ENCODE measurements at regions not wholly inside any gene's neighbourhood (a gene's known extent, or its start where the extent isn't known, plus 50 kb on each side); places are given as distances from the start of the nearest gene placed in this dataset.

DNA sequence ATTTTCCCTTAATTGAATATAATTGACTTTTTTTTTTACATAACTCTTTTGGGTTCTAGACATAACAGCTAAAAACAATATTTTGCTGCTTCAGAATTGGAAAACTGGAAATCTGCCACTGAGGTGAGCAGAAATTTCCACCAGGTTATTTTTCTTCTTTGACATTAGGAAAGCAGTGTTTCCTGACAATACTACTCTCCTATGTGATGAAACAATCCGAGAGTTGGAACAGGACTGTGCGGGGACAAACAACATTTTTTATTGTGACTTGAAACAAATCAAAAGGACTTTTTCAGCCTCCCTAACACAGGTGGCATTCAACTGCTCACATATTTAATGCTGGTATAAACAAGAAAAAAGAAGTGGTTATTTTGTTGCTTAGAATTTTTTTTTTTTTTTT lies 237.2 kb downstream of the RNF152 start:
- Histone ChIP-seq H3K4me2 (ENCODE audit: low read length) (no peak overlapping the region), H3K27me3 (ENCODE audit: insufficient read depth, low read length, poor library complexity) (no peaks in the 10 kb centered on the region), H3K23ac (ENCODE audit: low read length) (no peak overlapping the region), H3K4ac (ENCODE audit: low read depth, low read length) (no peak overlapping the region), H4K8ac (ENCODE audit: low read depth, low read length) (no peak overlapping the region), H3K79me1 (ENCODE audit: low read length) (no peaks in the 10 kb centered on the region), H3K27ac (ENCODE audit: low read depth, low read length) (no peak overlapping the region), H3K36me3 (ENCODE audit: control insufficient read depth, insufficient read depth, low read length) (no peaks in the 10 kb centered on the region), H3K9ac (ENCODE audit: low read length) (no peak overlapping the region), H4K5ac (ENCODE audit: low read length) (no peak overlapping the region), H3K4me1 (ENCODE audit: control insufficient read depth, low read depth, low read length) (peaks cover 5% of the 10 kb centered on the region), H3K4me3 (ENCODE audit: low read length) (no peak overlapping the region), H2AK5ac (ENCODE audit: low read length) (no peak overlapping the region), H3K18ac (ENCODE audit: low read length) (no peak overlapping the region), H3K56ac (ENCODE audit: low read length) (no peak overlapping the region), H3K79me2 (ENCODE audit: control insufficient read depth, insufficient read depth, low read length) (no peaks in the 10 kb centered on the region), H2BK15ac (replicated peaks; ENCODE audit: low read depth) (no peak overlapping the region), H2BK120ac (ENCODE audit: low read depth, low read length) (no peak overlapping the region), H2BK5ac (ENCODE audit: low read length) (no peak overlapping the region)
- DNase-seq, result no peak
- no CpG with 5 or more reads among the region's 2 CpGs for WGBS (ENCODE audit: extremely low coverage, insufficient coverage, low lambda C conversion rate)

DNA sequence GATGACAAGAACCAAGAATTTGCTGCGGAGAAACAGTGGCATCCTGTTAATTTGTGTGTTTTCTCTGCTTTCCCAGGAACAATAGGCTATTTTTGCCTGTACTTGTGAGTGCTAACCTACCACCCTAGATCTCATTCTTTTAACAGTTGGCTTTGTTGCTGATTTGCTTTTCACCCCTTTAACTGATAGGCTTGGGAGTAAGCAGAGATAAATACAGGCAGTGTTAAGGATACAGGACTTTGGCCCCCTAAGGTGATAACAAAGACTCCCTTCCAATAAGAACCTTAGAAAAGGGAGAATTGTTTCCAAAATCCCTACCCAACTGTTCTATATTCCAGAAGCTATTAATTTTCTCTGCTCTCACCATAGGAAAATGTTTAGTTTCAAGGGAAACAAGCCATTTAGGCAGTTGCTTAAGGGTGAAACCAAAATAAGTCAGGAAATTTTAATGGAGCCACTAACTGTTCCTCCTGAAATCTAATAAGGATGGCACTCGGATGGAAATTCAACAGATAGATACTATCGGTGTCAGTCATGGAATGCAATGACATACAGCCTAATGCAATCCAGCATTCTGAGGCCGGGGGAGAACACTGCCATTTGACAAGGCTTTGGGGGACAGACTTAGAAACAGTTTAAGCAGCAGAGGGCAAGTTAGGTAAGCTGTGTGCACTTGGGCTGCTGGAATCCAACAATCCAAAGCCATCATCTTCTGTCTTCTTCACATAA lies 238.8 kb downstream of the RNF152 start:
- no peak overlapping the region for H3K4me2 ChIP-seq (ENCODE audit: low read length)
- H3K79me1 ChIP-seq (ENCODE audit: low read length), result no peaks in the 10 kb centered on the region
- no peak overlapping the region for H2BK120ac ChIP-seq (ENCODE audit: low read depth, low read length)
- no peak overlapping the region for H2AK5ac ChIP-seq (ENCODE audit: low read length)
- no peak overlapping the region for H2BK15ac ChIP-seq (replicated peaks; ENCODE audit: low read depth)
- no CpG with 5 or more reads among the region's 4 CpGs for WGBS (ENCODE audit: extremely low coverage, insufficient coverage, low lambda C conversion rate)
- H3K36me3 ChIP-seq (ENCODE audit: control insufficient read depth, insufficient read depth, low read length), result no peaks in the 10 kb centered on the region
- H3K18ac ChIP-seq (ENCODE audit: low read length), result peak overlapping the region; percentile 76
- no peak overlapping the region for H4K5ac ChIP-seq (ENCODE audit: low read length)
- no peak overlapping the region for H4K8ac ChIP-seq (ENCODE audit: low read depth, low read length)
- H3K27me3 ChIP-seq (ENCODE audit: insufficient read depth, low read length, poor library complexity), result no peaks in the 10 kb centered on the region
- DNase-seq, result peak; percentile 91
- peak overlapping the region; percentile 73 for H2BK5ac ChIP-seq (ENCODE audit: low read length)
- no peak overlapping the region for H3K56ac ChIP-seq (ENCODE audit: low read length)
- H3K4me1 ChIP-seq (ENCODE audit: control insufficient read depth, low read depth, low read length), result peaks cover 5% of the 10 kb centered on the region
- H3K27ac ChIP-seq (ENCODE audit: low read depth, low read length), result peak overlapping the region; percentile 38
- no peak overlapping the region for H3K23ac ChIP-seq (ENCODE audit: low read length)
- H3K4ac ChIP-seq (ENCODE audit: low read depth, low read length), result peak overlapping the region; percentile 26
- no peak overlapping the region for H3K9ac ChIP-seq (ENCODE audit: low read length)
- no peaks in the 10 kb centered on the region for H3K79me2 ChIP-seq (ENCODE audit: control insufficient read depth, insufficient read depth, low read length)
- no peak overlapping the region for H3K4me3 ChIP-seq (ENCODE audit: low read length)

DNA sequence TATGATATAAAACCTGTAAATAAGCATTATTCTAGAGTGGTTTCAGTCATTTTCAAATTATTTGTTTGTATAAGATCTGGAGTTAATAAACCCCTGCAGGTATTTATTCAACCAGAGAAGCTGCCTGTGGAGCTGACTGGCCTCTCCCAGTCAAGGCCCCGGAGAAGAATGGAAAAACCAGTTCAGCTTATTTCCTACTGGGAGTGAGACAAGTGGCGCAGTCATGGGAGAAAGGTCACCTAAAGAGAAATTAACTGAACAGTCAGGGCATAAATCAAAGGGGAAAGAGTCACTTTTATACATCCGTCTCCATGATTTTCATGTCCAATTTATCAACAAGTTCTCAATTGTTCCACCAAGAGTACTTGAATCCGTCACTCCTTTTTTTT lies 240.9 kb downstream of the RNF152 start:
- Histone ChIP-seq H3K36me3 (ENCODE audit: control insufficient read depth, insufficient read depth, low read length) (no peaks in the 10 kb centered on the region), H3K4me2 (ENCODE audit: low read length) (no peak overlapping the region), H3K56ac (ENCODE audit: low read length) (no peak overlapping the region), H2AK5ac (ENCODE audit: low read length) (no peak overlapping the region), H3K79me1 (ENCODE audit: low read length) (no peaks in the 10 kb centered on the region), H2BK5ac (ENCODE audit: low read length) (no peak overlapping the region), H3K79me2 (ENCODE audit: control insufficient read depth, insufficient read depth, low read length) (no peaks in the 10 kb centered on the region), H3K4ac (ENCODE audit: low read depth, low read length) (no peak overlapping the region), H2BK120ac (ENCODE audit: low read depth, low read length) (no peak overlapping the region), H3K27ac (ENCODE audit: low read depth, low read length) (no peak overlapping the region), H4K5ac (ENCODE audit: low read length) (no peak overlapping the region), H4K8ac (ENCODE audit: low read depth, low read length) (no peak overlapping the region), H3K4me1 (ENCODE audit: control insufficient read depth, low read depth, low read length) (peaks cover 7% of the 10 kb centered on the region), H3K27me3 (ENCODE audit: insufficient read depth, low read length, poor library complexity) (no peaks in the 10 kb centered on the region), H3K9ac (ENCODE audit: low read length) (no peak overlapping the region), H2BK15ac (replicated peaks; ENCODE audit: low read depth) (no peak overlapping the region), H3K23ac (ENCODE audit: low read length) (no peak overlapping the region), H3K4me3 (ENCODE audit: low read length) (no peak overlapping the region), H3K18ac (ENCODE audit: low read length) (no peak overlapping the region)
- no peak for DNase-seq
- no CpG with 5 or more reads among the region's 4 CpGs for WGBS (ENCODE audit: extremely low coverage, insufficient coverage, low lambda C conversion rate)

DNA sequence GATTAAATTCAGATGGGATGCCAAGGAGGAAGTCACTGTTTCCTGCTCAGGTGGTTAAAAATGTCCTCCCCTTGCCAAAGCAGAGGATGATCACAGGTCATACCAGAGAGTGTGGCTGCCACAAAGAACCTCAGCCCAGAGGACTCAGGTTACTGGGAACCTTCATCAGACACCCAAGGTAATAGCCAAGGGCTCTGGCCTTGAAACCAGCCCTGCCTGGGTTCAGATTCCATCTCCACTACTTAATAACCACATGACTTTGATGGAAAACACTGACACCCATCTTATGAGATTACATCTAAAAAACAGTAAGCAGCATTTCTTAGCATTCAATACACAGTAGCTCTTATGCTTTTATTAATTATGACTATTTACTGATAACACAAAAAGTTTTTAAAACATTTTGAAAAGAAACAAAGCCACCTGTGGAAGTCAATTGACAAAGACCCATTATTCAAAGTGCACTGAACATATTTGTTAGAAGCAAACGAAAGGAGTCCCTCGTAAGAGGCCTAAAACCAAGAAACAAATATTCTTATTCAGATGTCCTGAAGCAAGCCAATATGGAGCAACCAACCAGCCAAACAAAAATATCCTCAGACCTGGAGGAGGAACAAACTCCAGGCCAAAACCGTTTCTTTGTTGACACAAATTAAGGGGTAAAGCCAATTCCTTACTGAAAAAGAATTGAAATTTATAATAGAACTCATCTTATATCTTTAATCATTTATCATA lies 241.5 kb downstream of the RNF152 start:
- Histone ChIP-seq H3K27me3 (ENCODE audit: insufficient read depth, low read length, poor library complexity) (no peaks in the 10 kb centered on the region), H3K79me2 (ENCODE audit: control insufficient read depth, insufficient read depth, low read length) (no peaks in the 10 kb centered on the region), H2BK120ac (ENCODE audit: low read depth, low read length) (no peak overlapping the region), H4K5ac (ENCODE audit: low read length) (no peak overlapping the region), H3K18ac (ENCODE audit: low read length) (no peak overlapping the region), H2BK15ac (replicated peaks; ENCODE audit: low read depth) (no peak overlapping the region), H3K4me2 (ENCODE audit: low read length) (no peak overlapping the region), H3K23ac (ENCODE audit: low read length) (no peak overlapping the region), H3K27ac (ENCODE audit: low read depth, low read length) (no peak overlapping the region), H3K36me3 (ENCODE audit: control insufficient read depth, insufficient read depth, low read length) (no peaks in the 10 kb centered on the region), H3K4me1 (ENCODE audit: control insufficient read depth, low read depth, low read length) (peaks cover 7% of the 10 kb centered on the region), H2AK5ac (ENCODE audit: low read length) (no peak overlapping the region), H4K8ac (ENCODE audit: low read depth, low read length) (peak overlapping the region; percentile 15), H3K4ac (ENCODE audit: low read depth, low read length) (no peak overlapping the region), H3K4me3 (ENCODE audit: low read length) (no peak overlapping the region), H3K56ac (ENCODE audit: low read length) (no peak overlapping the region), H3K9ac (ENCODE audit: low read length) (no peak overlapping the region), H3K79me1 (ENCODE audit: low read length) (no peaks in the 10 kb centered on the region), H2BK5ac (ENCODE audit: low read length) (no peak overlapping the region)
- DNase-seq, result no peak
- no CpG with 5 or more reads among the region's 3 CpGs for WGBS (ENCODE audit: extremely low coverage, insufficient coverage, low lambda C conversion rate)

DNA sequence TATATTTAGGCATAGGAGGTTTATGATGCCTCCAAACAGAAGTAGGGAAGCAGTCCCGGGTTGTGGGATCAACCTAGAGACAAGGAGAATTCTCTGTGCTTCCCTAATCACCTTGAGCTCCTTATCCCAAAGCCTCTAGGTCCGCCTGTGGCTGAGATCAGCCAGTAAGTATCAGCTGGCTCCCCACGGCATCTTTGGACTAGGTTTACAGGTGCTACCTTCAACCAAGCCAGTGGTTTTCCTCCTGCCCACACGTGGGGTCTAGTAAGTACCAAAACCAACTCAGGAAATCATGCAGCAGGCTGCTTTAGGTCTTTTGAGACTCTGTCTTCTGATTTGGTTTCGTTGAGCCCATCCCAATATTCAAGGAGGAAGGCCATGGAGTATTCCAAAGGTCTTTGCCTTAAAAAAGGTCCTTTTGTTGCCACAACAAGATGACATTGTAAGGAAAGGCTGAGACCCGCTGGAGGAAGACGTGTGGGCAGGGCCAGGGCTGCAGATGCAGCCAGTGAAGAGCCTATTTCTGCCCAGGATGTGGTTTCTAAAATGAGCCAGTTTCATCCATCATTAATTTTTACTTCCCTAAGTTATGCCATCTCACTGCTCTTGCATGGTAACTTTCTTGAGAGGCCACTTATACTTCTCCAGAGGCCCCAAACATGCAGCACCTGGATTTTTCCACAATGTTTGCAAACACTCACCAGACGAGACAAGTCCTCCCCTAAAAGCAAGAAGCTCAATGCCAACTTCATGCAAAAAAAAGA lies 248.7 kb downstream of the RNF152 start:
- Histone ChIP-seq H3K56ac (ENCODE audit: low read length) (no peak overlapping the region), H3K4ac (ENCODE audit: low read depth, low read length) (no peak overlapping the region), H3K23ac (ENCODE audit: low read length) (no peak overlapping the region), H3K79me1 (ENCODE audit: low read length) (no peaks in the 10 kb centered on the region), H3K36me3 (ENCODE audit: control insufficient read depth, insufficient read depth, low read length) (no peaks in the 10 kb centered on the region), H2BK15ac (replicated peaks; ENCODE audit: low read depth) (no peak overlapping the region), H3K4me1 (ENCODE audit: control insufficient read depth, low read depth, low read length) (peaks cover 2% of the 10 kb centered on the region), H3K4me2 (ENCODE audit: low read length) (no peak overlapping the region), H3K79me2 (ENCODE audit: control insufficient read depth, insufficient read depth, low read length) (no peaks in the 10 kb centered on the region), H4K5ac (ENCODE audit: low read length) (no peak overlapping the region), H3K4me3 (ENCODE audit: low read length) (no peak overlapping the region), H2BK5ac (ENCODE audit: low read length) (no peak overlapping the region), H3K27me3 (ENCODE audit: insufficient read depth, low read length, poor library complexity) (no peaks in the 10 kb centered on the region), H3K9ac (ENCODE audit: low read length) (no peak overlapping the region), H2AK5ac (ENCODE audit: low read length) (no peak overlapping the region), H3K18ac (ENCODE audit: low read length) (no peak overlapping the region), H4K8ac (ENCODE audit: low read depth, low read length) (no peak overlapping the region), H2BK120ac (ENCODE audit: low read depth, low read length) (no peak overlapping the region), H3K27ac (ENCODE audit: low read depth, low read length) (no peak overlapping the region)
- WGBS (ENCODE audit: extremely low coverage, insufficient coverage, low lambda C conversion rate), result no CpG with 5 or more reads among the region's 8 CpGs
- no peak for DNase-seq

Measured in mesendoderm (in vitro differentiated cells).